ENCODE measurements at regions not wholly inside any gene's neighbourhood (a gene's known extent, or its start where the extent isn't known, plus 50 kb on each side); places are given as distances from the start of the nearest gene placed in this dataset.
A peak's percentile ranks its signal among the peaks of the same experiment; 100 is the strongest.

- no peak for DNase-seq
Observed at GRCh38 chr16:48932216-48932855, 322.4 kb upstream of the N4BP1 start.

- DNase-seq: no peak
Observed at GRCh38 chr16:48930951-48931553, 321.1 kb upstream of the N4BP1 start.

GRCh38 chr16:48919791-48920190 lies 309.8 kb upstream of the N4BP1 start:
- no peak for DNase-seq

- no peak for DNase-seq
Observed at GRCh38 chr16:48918520-48919258, 308.7 kb upstream of the N4BP1 start.

- no peak for DNase-seq
Observed at GRCh38 chr16:48916566-48916965, 306.6 kb upstream of the N4BP1 start.

- DNase-seq: peak; percentile 1
Observed at GRCh38 chr16:48914070-48914469, 304.1 kb upstream of the N4BP1 start.

- DNase-seq: no peak
Observed at GRCh38 chr16:48913384-48913783, 303.4 kb upstream of the N4BP1 start.

- no peak for DNase-seq
Observed at GRCh38 chr16:48912360-48912759, 302.4 kb upstream of the N4BP1 start.

GRCh38 chr16:48911700-48912099 lies 301.7 kb upstream of the N4BP1 start:
- DNase-seq: no peak

- DNase-seq: no peak
Observed at GRCh38 chr16:48910214-48910613, 300.2 kb upstream of the N4BP1 start.

- DNase-seq: no peak
Observed at GRCh38 chr16:48909231-48909630, 299.3 kb upstream of the N4BP1 start.

- DNase-seq: no peak
Observed at GRCh38 chr16:48907906-48908634, 298.1 kb upstream of the N4BP1 start.

GRCh38 chr16:48905632-48906505 lies 295.9 kb upstream of the N4BP1 start:
- no peak for DNase-seq

GRCh38 chr16:48904333-48904732 lies 294.4 kb upstream of the N4BP1 start:
- no peak for DNase-seq

GRCh38 chr16:48903039-48903438 lies 293.1 kb upstream of the N4BP1 start:
- DNase-seq: peak; percentile 19

- no peak for DNase-seq
Observed at GRCh38 chr16:48901712-48902374, 291.9 kb upstream of the N4BP1 start.

- DNase-seq: no peak
Observed at GRCh38 chr16:48899500-48899899, 289.5 kb upstream of the N4BP1 start.

GRCh38 chr16:48897698-48898205 lies 287.8 kb upstream of the N4BP1 start:
- no peak for DNase-seq

- no peak for DNase-seq
Observed at GRCh38 chr16:48895142-48895541, 285.2 kb upstream of the N4BP1 start.

- no peak for DNase-seq
Observed at GRCh38 chr16:48892893-48893292, 282.9 kb upstream of the N4BP1 start.

GRCh38 chr16:48887646-48888210 lies 277.7 kb upstream of the N4BP1 start:
- DNase-seq: peak; percentile 7

Data from NCI-H69 (cell line).